Hepatocyte (in vitro differentiated cells): ENCODE measurements at regions not wholly inside any gene's neighbourhood (a gene's known extent, or its start where the extent isn't known, plus 50 kb on each side); places are given as distances from the start of the nearest gene placed in this dataset.

Source experiments
- CTCF ChIP-seq: fragments of 200-600 bp; sonication (generic); IDR thresholded peaks from 2 replicates; pipeline ENCODE4 v1.5.1; 2016; ENCODE audit warnings: antibody characterized with exemption, mild to moderate bottlenecking; ENCODE audit not compliant: poor library complexity
- EZH2 ChIP-seq: fragments of 200-600 bp; sonication (generic); IDR thresholded peaks from 2 replicates; pipeline ENCODE4 v1.6.1; 2016; ENCODE audit warnings: antibody characterized with exemption, mild to moderate bottlenecking, borderline replicate concordance

- TF ChIP-seq CTCF (no peak), EZH2 (no peak)
These were observed 270.9 kb downstream of the TLE3 start for GRCh38 chr15:69826819-69827175.
